HG03439 (cell line): ENCODE measurements at regions not wholly inside any gene's neighbourhood (a gene's known extent, or its start where the extent isn't known, plus 50 kb on each side); places are given as distances from the start of the nearest gene placed in this dataset.
"Not testable (repeated sequence)": the region's sequence is repeated elsewhere in the genome, so short reads cannot be mapped to it uniquely, and the experiment has no call there.

Experiments
- ATAC-seq: cut with Tn5 transposase; IDR thresholded peaks from one replicate; pipeline ENCODE4 v1.9.1; 2021; ENCODE audit warnings: mild to moderate bottlenecking, moderate library complexity; ENCODE audit not compliant: unreplicated experiment

DNA sequence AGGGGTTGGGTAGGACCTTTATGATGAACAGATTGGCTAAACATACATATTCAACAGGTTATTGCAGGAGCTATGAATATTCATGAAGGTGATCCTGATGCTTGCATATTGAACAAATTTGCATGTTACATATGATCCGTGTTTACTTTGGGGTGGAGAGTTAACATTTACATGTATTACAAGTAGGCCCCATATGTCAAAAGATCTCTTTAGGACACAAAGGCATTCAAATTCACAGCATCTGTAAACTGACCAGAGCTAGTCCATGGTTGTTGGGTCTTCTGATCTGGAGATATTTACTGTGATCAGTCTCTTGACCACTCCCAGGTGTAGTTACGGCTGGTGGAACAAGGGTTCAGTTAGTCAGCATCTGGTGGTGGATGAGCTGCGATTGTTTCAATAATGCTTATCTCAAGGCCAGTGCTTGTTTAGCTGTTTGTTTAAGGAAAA lies 80.4 kb downstream of the PMAIP1 start:
- no peak for ATAC-seq

DNA sequence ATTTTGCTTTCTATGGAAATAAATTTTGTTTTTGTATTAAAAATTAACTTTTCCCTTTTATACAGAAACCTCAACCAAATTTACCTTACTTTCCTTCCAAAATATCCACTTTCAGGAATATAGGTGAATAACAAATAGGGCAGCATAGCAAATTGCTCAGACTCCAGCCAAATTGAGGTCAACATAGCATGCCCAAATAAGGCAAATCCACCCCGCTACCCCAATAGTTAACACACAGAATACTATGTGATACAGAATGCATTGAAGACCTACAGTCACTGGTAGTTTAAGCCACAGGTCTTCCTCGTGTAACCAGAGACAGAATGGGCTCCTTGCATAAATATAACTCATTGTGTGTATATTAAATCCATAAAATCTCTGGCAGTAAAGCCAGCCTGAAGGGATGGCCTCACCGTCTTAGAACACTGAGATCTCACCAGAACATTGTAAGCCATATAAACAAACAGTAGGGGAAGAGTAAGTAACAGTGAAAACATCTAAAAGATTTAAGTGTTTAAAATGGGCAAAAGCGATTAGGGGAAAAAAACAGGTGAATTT lies 72.2 kb downstream of the PMAIP1 start:
- no peak for ATAC-seq

DNA sequence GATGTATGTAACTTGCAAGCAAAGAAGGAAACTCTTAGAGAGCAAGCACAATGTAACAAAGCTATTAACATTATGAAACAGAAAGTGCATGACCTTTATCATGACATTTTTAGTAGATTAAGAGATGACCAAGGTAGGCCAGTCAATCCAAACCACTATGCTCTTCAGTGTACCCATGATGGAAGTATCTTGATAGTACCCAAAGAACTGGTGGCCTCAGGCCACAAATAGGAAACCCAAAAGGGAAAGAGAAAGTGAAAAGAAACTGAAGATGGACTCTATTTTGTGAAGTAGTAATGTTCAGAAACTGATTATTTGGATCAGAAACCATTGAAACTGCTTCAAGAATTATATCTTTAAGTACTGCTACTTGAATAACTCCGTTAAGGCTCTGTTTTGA lies 71.3 kb downstream of the PMAIP1 start:
- ATAC-seq: peak; percentile 63

DNA sequence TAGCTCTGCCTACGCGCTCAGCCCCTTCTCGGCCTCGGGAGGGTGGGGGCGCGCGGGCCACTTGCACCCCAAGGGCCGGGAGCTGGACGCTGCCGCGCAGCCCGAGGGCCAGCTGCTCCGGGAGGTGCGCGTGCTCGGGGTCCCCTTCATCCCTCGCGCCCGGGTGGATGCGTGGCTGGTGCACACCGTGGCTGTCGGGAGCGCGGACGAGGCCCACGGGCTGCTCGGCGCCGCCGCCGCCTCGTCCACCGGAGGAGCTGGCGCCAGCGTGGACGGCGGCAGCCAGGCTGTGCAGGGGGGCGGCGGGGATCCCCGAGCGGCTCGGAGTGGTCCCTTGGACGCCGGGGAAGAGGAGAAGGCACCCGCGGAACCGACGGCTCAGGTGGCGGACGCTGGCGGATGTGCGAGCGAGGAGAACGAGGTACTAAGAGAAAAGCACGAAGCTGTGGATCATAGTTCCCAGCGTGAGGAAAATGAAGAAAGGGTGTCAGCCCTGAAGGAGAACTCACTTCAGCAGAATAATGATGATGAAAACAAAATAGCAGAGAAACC lies 69.8 kb downstream of the PMAIP1 start:
- not testable (repeated sequence) for ATAC-seq

DNA sequence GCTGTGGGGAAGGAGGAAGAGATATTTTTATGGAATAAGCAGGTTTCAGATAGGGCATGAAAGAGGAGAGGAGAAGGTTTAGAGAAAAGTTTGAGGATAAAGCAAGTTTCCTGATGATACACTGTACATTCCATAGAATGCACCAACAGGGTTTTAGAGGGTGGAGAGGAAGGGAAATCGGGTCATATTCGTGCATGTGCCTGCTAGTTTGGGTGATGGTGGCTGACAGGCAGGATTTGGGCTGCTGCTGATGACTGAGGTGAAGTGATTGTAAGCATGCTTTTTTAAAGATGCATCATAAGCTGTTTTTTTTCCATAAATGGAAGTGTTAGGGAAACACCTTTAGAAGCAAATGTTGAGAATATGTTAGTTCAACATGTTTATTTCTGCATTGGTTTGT lies 68.8 kb downstream of the PMAIP1 start:
- ATAC-seq: no peak

DNA sequence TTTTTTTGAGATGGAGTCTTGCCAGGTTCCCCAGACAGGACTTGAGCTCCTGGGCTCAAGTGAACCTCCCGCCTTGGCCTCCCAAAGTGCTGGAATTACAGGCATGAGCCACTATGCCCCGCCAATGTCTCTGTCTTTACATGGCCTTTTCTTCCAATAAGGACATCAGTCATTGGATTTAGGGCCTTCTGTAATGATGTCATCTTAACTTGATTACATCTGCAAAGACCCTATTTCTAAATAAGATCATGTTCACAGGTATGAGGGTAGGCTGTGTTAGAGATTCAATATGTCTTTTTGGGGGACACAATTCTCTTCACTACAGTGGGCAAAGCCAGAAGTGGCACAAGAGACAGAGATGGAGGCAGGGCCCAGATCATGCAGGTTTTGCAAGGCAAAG lies 68.1 kb downstream of the PMAIP1 start:
- ATAC-seq: no peak

DNA sequence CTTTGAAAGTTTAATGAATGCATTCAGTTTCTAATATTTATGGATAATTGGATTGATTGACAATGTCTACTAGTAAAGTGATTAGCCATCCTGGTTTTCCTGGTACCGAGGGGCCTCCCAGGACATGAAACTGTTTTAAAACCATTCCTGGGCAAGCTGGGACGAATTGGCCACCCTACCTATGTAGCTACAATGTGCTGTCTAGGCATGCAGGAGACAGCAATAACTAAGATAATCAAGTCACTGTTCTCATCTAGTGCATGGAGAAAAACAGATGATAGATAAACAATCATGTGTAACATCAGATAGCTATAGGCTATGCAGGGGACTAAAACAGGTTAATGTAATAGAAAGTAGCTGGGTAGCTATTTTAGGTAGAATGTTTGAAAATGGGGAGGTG lies 67.1 kb downstream of the PMAIP1 start:
- no peak for ATAC-seq

DNA sequence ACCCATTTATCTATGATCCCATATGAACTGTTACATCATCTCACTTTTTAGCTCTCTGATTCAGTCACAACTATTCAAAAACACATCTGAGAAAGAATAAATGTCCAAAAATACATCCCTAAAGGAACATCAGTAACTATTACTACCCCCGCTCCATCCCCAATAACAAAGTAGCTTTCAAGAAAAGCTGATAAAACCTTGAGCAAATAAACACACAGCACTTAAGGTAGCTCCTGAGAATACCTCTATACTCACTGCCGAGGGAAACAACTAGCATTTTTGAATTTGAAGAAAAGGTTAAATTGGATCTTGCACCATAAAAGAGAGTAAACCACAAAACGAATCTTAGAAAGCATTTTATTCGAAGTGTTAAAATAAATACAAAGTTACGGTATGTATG lies 63.4 kb downstream of the PMAIP1 start:
- ATAC-seq: no peak

DNA sequence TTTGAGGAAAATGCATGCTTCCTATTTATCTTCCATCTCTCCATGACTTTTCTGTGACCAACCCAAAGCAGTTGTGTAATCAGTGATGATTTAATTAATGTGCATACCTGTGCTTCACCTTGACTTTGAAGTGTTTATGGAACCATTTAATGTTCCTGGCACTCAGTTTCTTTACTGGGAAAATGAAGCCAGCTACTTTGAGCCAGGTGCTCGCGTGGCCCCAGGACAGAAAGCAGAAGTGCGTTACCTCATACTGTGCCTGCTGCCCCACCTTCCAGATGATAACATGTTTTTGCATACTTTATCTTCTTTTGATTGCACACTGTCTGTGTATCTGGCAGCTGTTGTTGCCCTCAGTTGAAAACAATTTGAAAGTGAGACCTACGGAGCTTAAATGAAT lies 61.3 kb downstream of the PMAIP1 start:
- ATAC-seq: peak; percentile 72

DNA sequence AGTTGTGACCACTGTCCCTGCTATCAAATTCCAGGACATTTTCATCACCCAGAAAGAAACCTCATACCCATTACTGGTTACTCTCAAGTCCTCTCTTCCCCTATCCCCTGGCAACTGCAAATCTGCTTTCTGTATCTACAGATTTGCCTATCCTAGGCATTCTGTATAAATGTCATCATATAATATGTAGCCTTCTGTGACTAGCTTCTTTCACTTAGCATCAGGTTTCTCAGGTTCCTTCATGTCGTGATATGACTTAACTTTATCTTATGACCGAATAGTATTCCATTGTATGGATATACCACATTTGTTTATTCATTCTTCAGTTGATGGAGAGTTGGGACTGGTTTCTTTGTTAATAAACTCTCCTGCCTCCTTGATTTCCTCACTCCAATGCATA lies 60.5 kb downstream of the PMAIP1 start:
- no peak for ATAC-seq

DNA sequence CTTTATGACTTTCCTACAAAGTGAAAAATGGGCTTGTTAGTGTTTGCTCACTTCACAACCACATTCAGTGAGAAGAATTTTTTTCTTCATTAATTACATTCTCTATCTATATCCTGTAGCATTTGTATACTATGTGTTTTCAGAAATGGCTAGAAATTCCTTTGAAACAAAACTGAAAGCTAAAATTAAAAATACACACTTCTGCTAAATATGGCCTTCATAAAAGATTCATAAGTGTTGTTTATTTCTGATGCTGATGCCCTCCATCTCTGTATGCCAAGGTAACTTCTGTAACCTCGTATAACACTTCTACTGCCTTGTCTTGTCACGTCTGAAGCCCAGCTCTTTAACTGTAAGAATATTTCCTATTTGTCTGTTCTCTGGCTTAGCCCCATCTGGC lies 59.8 kb downstream of the PMAIP1 start:
- no peak for ATAC-seq

DNA sequence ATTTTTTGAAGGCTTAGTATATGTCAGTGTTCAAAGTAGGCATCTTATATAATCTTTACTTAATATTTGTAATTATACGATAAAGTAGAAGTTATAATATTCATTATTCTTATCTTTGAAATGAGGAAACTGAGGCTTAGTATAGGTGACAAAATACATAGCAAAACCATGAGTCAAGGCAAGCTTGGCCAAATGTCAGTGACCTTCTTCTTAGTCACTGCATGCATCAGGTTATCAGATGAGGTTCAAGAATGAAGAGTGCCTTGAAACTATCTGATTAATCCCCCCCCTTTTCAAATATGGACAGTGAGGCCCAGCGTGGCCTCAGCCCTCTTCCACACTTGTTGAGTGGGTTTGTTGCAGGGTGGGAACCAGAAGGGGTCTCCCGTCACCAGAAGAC lies 59.3 kb downstream of the PMAIP1 start:
- no peak for ATAC-seq

DNA sequence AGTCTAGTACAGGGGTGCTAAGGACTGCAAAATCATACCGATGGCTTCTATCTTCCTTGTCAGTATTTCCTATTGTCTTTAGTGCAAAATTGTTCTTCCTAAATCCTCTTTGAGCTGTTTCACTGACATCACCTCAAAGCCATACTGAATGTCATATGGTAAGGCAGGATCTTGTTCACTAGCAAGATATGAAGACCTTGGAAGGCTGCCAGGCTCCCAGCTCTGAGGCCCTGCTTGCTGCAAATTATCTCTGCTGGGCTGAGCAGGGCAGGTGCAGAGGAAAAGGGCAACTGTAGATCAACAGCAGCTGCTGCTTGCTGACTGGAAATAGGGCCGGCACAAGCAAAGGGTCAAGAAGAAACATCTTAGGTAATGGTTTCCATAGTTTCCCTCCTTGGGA lies 58.2 kb downstream of the PMAIP1 start:
- no peak for ATAC-seq

DNA sequence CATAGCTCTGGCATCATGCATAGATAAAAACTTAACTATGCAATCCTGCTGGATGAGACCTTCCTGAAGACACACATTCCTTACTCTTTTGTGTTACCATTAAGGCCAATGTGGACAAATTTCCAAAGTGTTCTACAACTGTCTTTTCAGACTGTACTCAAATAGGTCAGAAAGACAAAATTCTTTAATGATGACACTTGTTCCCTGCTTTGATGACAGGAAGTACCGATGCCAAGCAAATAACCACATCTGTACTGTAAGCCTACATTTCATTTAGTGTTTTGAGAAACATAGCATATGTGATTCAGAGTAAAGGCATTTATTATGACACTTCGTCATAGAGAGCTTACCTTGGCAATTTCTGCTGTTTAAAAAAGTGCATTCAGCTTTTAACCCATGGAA lies 55.0 kb downstream of the PMAIP1 start:
- ATAC-seq: no peak

DNA sequence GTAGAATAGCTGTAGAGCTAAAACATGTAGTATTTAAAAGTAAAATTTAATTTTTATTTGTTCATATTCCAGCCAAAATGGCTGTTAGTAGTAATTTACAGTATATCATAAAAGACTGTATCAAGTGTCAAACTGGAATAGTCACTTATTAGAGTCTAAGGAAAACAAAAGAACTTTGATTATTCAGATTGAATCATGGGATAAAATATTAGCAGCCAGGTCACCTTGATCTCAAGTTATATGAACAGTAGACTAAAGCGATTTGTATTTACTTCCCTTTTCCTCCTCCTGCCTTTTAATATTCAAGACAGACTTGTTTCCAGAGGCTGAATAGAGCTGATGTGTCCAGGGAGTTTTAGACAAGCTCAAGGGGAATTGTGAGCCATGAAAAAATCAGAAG lies 54.4 kb downstream of the PMAIP1 start:
- ATAC-seq: no peak
